ENCODE measurements at regions not wholly inside any gene's neighbourhood (a gene's known extent, or its start where the extent isn't known, plus 50 kb on each side); places are given as distances from the start of the nearest gene placed in this dataset.
"Not testable (repeated sequence)": the region's sequence is repeated elsewhere in the genome, so short reads cannot be mapped to it uniquely, and the experiment has no call there.

- DNase-seq (ENCODE audit: low read depth in 1 of 2, low spot score in 1 of 2) = no peak
- H3K27ac ChIP-seq (replicated peaks) = no peak overlapping the region
- TF ChIP-seq GABPA (IDR thresholded peaks at IDR 0.05; ENCODE audit: low read depth) = no peak
- no peak for TF ChIP-seq CTCF (IDR thresholded peaks at IDR 0.05; ENCODE audit: insufficient read depth, low read length)
- TF ChIP-seq REST (IDR thresholded peaks at IDR 0.05; ENCODE audit: insufficient replicate concordance, low read depth) = no peak
- TF ChIP-seq SPI1 (IDR thresholded peaks at IDR 0.05; ENCODE audit: borderline replicate concordance, low read depth) = no peak
- TF ChIP-seq POLR2AphosphoS5 (IDR thresholded peaks at IDR 0.05; ENCODE audit: low read depth) = no peak
- no peak overlapping the region for H3K4me3 ChIP-seq (replicated peaks; ENCODE audit: insufficient read depth, low read length)
- H3K27me3 ChIP-seq (ENCODE audit: insufficient read depth, poor library complexity, severe bottlenecking) = no peaks in the 10 kb centered on the region
Observed at GRCh38 chr10:81428456-81429134, 446.4 kb upstream of the NRG3 start.

- Histone ChIP-seq H3K4me3 (replicated peaks; ENCODE audit: insufficient read depth, low read length) (no peak overlapping the region), H3K27me3 (ENCODE audit: insufficient read depth, poor library complexity, severe bottlenecking) (no peaks in the 10 kb centered on the region), H3K27ac (replicated peaks) (no peak overlapping the region)
- TF ChIP-seq SPI1 (IDR thresholded peaks at IDR 0.05; ENCODE audit: borderline replicate concordance, low read depth) = no peak
- TF ChIP-seq REST (IDR thresholded peaks at IDR 0.05; ENCODE audit: insufficient replicate concordance, low read depth) = no peak
- TF ChIP-seq CTCF (IDR thresholded peaks at IDR 0.05; ENCODE audit: insufficient read depth, low read length) = no peak
- TF ChIP-seq POLR2AphosphoS5 (IDR thresholded peaks at IDR 0.05; ENCODE audit: low read depth) = no peak
- TF ChIP-seq GABPA (IDR thresholded peaks at IDR 0.05; ENCODE audit: low read depth) = no peak
- DNase-seq (ENCODE audit: low read depth in 1 of 2, low spot score in 1 of 2) = no peak
Observed at GRCh38 chr10:81439445-81439844, 435.5 kb upstream of the NRG3 start.

GRCh38 chr10:81441624-81442023 is 433.4 kb upstream of the NRG3 start:
- not testable (repeated sequence) for H3K27me3 ChIP-seq (ENCODE audit: insufficient read depth, poor library complexity, severe bottlenecking); H3K27ac ChIP-seq (replicated peaks); DNase-seq (ENCODE audit: low read depth in 1 of 2, low spot score in 1 of 2); H3K4me3 ChIP-seq (replicated peaks; ENCODE audit: insufficient read depth, low read length)

GRCh38 chr10:81444242-81444929 is 430.6 kb upstream of the NRG3 start:
- no peak overlapping the region for H3K4me3 ChIP-seq (replicated peaks; ENCODE audit: insufficient read depth, low read length)
- no peak overlapping the region for H3K27ac ChIP-seq (replicated peaks)
- H3K27me3 ChIP-seq (ENCODE audit: insufficient read depth, poor library complexity, severe bottlenecking) = no peaks in the 10 kb centered on the region
- TF ChIP-seq SPI1 (IDR thresholded peaks at IDR 0.05; ENCODE audit: borderline replicate concordance, low read depth) (no peak), GABPA (IDR thresholded peaks at IDR 0.05; ENCODE audit: low read depth) (no peak), REST (IDR thresholded peaks at IDR 0.05; ENCODE audit: insufficient replicate concordance, low read depth) (no peak), POLR2AphosphoS5 (IDR thresholded peaks at IDR 0.05; ENCODE audit: low read depth) (no peak), CTCF (IDR thresholded peaks at IDR 0.05; ENCODE audit: insufficient read depth, low read length) (no peak)
- no peak for DNase-seq (ENCODE audit: low read depth in 1 of 2, low spot score in 1 of 2)

All from HL-60 (cell line).